Upper lobe of left lung (tissue), 4 donors: ENCODE measurements at regions not wholly inside any gene's neighbourhood (a gene's known extent, or its start where the extent isn't known, plus 50 kb on each side); places are given as distances from the start of the nearest gene placed in this dataset.

Experiments used
- EP300 ChIP-seq, 4 donors: sonication (generic); formaldehyde crosslinking; IDR thresholded peaks; one replicate each; pipeline ENCODE4 v1.5.1; 2017; ENCODE audit warnings: antibody characterized with exemption in 4 of 4, control low read depth in 2 of 4
- POLR2A ChIP-seq, 4 donors: fragments of 450-650 bp; IDR thresholded peaks; one replicate each; pipeline ENCODE4 v1.5.1; 2016 to 2017; ENCODE audit warnings: antibody characterized with exemption in 4 of 4, mild to moderate bottlenecking in 2 of 4
- POLR2AphosphoS5 ChIP-seq, 2 donors: sonication (generic); formaldehyde crosslinking; IDR thresholded peaks; one replicate each; pipeline ENCODE4 v1.5.1; 2017; ENCODE audit warnings: antibody characterized with exemption in 2 of 2
- TF ChIP-seq, protein P1 (sequence below), 6 experiments: fragments of 450-650 bp in 4 of 6; fragments of 200-600 bp in 2 of 6; sonication (generic) in 2 of 6; IDR thresholded peaks; one replicate each; pipeline ENCODE4 v1.5.1; 2016 to 2019; ENCODE audit warnings: antibody characterized with exemption in 6 of 6

DNA sequence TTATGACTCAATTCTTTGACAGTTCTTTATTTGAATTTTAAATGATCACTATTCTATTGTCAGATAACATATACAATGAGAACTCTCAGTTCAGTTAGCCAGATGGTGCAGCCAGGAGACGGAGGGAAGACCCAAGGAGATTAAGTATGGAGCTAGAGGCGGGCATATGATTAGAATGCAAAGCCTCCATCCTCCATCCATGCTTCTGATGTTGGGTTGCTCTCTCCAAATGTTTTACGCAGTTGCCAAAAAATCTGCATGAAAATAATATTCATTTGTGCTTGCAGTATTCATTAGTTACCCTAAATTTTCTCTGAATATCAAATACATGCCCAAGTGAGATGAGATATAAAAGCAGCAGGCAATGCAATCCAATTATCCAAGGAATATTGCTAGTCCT is 874.8 kb downstream of the C4orf33 start:
- TF ChIP-seq, protein P1, sequence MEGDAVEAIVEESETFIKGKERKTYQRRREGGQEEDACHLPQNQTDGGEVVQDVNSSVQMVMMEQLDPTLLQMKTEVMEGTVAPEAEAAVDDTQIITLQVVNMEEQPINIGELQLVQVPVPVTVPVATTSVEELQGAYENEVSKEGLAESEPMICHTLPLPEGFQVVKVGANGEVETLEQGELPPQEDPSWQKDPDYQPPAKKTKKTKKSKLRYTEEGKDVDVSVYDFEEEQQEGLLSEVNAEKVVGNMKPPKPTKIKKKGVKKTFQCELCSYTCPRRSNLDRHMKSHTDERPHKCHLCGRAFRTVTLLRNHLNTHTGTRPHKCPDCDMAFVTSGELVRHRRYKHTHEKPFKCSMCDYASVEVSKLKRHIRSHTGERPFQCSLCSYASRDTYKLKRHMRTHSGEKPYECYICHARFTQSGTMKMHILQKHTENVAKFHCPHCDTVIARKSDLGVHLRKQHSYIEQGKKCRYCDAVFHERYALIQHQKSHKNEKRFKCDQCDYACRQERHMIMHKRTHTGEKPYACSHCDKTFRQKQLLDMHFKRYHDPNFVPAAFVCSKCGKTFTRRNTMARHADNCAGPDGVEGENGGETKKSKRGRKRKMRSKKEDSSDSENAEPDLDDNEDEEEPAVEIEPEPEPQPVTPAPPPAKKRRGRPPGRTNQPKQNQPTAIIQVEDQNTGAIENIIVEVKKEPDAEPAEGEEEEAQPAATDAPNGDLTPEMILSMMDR (IDR thresholded peaks at IDR 0.05), result no peak
- TF ChIP-seq POLR2A (IDR thresholded peaks at IDR 0.05), result no peak
- TF ChIP-seq EP300 (IDR thresholded peaks at IDR 0.05), result no peak
- TF ChIP-seq POLR2AphosphoS5 (IDR thresholded peaks at IDR 0.05), result no peak
